NCI-H526 treated with DMSO at 0.1 percent for 48 hours (cell line): ENCODE measurements at regions not wholly inside any gene's neighbourhood (a gene's known extent, or its start where the extent isn't known, plus 50 kb on each side); places are given as distances from the start of the nearest gene placed in this dataset.

ENCODE experiments used
- DNase-seq: peaks from one replicate; lab custom pipeline; 2025; lab: John Stamatoyannopoulos, UW

- no peak for DNase-seq
Measured at GRCh38 chr11:92789761-92790160, 179.7 kb upstream of the MTNR1B start.

- no peak for DNase-seq
Measured at GRCh38 chr11:92790366-92790765, 179.1 kb upstream of the MTNR1B start.

- DNase-seq: no peak
Measured at GRCh38 chr11:92790926-92791616, 178.4 kb upstream of the MTNR1B start.

- DNase-seq: no peak
Measured at GRCh38 chr11:92791886-92792285, 177.6 kb upstream of the MTNR1B start.

- DNase-seq: no peak
Measured at GRCh38 chr11:92793189-92793588, 176.3 kb upstream of the MTNR1B start.

- DNase-seq: no peak
Measured at GRCh38 chr11:92794783-92795182, 174.7 kb upstream of the MTNR1B start.

- no peak for DNase-seq
Measured at GRCh38 chr11:92796744-92797143, 172.7 kb upstream of the MTNR1B start.

- DNase-seq: no peak
Measured at GRCh38 chr11:92797874-92798273, 171.6 kb upstream of the MTNR1B start.

GRCh38 chr11:92801685-92802084, 167.8 kb upstream of the MTNR1B start:
- DNase-seq: no peak

- DNase-seq: no peak
Measured at GRCh38 chr11:92802644-92803043, 166.8 kb upstream of the MTNR1B start.

- no peak for DNase-seq
Measured at GRCh38 chr11:92803391-92803790, 166.1 kb upstream of the MTNR1B start.

GRCh38 chr11:92804388-92804966, 165.0 kb upstream of the MTNR1B start:
- no peak for DNase-seq

- no peak for DNase-seq
Measured at GRCh38 chr11:92808022-92808421, 161.4 kb upstream of the MTNR1B start.

- DNase-seq: peak; percentile 21
Measured at GRCh38 chr11:92810423-92811064, 158.9 kb upstream of the MTNR1B start.

GRCh38 chr11:92811341-92811740, 158.1 kb upstream of the MTNR1B start:
- DNase-seq: no peak

GRCh38 chr11:92812841-92813240, 156.6 kb upstream of the MTNR1B start:
- DNase-seq: no peak

- no peak for DNase-seq
Measured at GRCh38 chr11:92819830-92820229, 149.6 kb upstream of the MTNR1B start.

GRCh38 chr11:92820860-92821259, 148.6 kb upstream of the MTNR1B start:
- no peak for DNase-seq

GRCh38 chr11:92822410-92822809, 147.0 kb upstream of the MTNR1B start:
- no peak for DNase-seq

GRCh38 chr11:92826136-92826535, 143.3 kb upstream of the MTNR1B start:
- no peak for DNase-seq

GRCh38 chr11:92826603-92827002, 142.8 kb upstream of the MTNR1B start:
- DNase-seq: no peak

- no peak for DNase-seq
Measured at GRCh38 chr11:92827132-92827531, 142.3 kb upstream of the MTNR1B start.

GRCh38 chr11:92828556-92828955, 140.9 kb upstream of the MTNR1B start:
- DNase-seq: no peak

- no peak for DNase-seq
Measured at GRCh38 chr11:92829121-92829520, 140.3 kb upstream of the MTNR1B start.
